GM12878 (cell line): ENCODE measurements at regions not wholly inside any gene's neighbourhood (a gene's known extent, or its start where the extent isn't known, plus 50 kb on each side); places are given as distances from the start of the nearest gene placed in this dataset.

ENCODE experiments used
- ATAC-seq: fragments of 200-7000 bp; cut with Tn5 transposase; 3 replicates; pipeline ENCODE4 v1.9.1; 2020; ENCODE audit warnings: mild to moderate bottlenecking, moderate library complexity
- BruUV-seq: library from RNA; stranded (reverse); fragments of 400-500 nt; replicated peaks from 2 replicates; lab custom pipeline; 2021; lab: Mats Ljungman, UMichigan
- CTCF ChIA-PET: fragments of 300-600 bp; sonication (Branson Sonifier 250); formaldehyde crosslinking; extraction: SDS; loops from one replicate; lab custom pipeline; 2021; ENCODE audit warnings: inconsistent platforms; lab: Yijun Ruan, JAX
- POLR2A ChIA-PET: fragments of 350-600 bp; formaldehyde crosslinking; extraction: SDS; loops from one replicate; lab custom pipeline; 2021; ENCODE audit warnings: inconsistent platforms; lab: Charles Lee
- RAD21 ChIA-PET: fragments of 300-600 bp; sonication (Branson Sonifier 250); formaldehyde crosslinking; loops from one replicate; lab custom pipeline; 2023; ENCODE audit warnings: antibody characterized with exemption; ENCODE audit not compliant: unreplicated experiment; lab: Charles Lee
- SMC1A ChIA-PET: fragments of 300-600 bp; sonication (Branson Sonifier 250); formaldehyde crosslinking; loops from one replicate; lab custom pipeline; 2023; ENCODE audit not compliant: unreplicated experiment, uncharacterized antibody; lab: Charles Lee
- DNase-seq: peaks from one replicate; pipeline ENCODE4 v3.0.0-alpha.2; 2011; ENCODE audit warnings: low read depth, low spot score
- FAIRE-seq: peaks from 3 replicates; lab custom pipeline; 2011; peaks lifted over from hg19 to GRCh38; lab: Jason Lieb, UNC
- H2AFZ ChIP-seq: 2 replicates; pipeline ENCODE4 v1.6.0; 2011; ENCODE audit warnings: low read depth, low read length, control low read depth; ENCODE audit not compliant: control insufficient read depth
- H3K27ac ChIP-seq: 2 replicates; pipeline ENCODE4 v1.5.1; 2011; ENCODE audit warnings: control low read depth; ENCODE audit not compliant: control insufficient read depth, insufficient read depth
- H3K27me3 ChIP-seq, 2 experiments: replicated peaks in 1 of 2; 2 replicates each; pipeline versions ENCODE4 v1.6.0 to v1.6.1; 2011; ENCODE audit warnings: low read length in 1 of 2; ENCODE audit not compliant: control insufficient read depth in 2 of 2, insufficient read depth in 2 of 2
- H3K36me3 ChIP-seq, 2 experiments: 2 replicates each; pipeline ENCODE4 v1.5.1; 2011; ENCODE audit warnings: low read length in 1 of 2; ENCODE audit not compliant: control insufficient read depth in 2 of 2, insufficient read depth in 2 of 2
- H3K4me1 ChIP-seq: 2 replicates; pipeline ENCODE4 v1.6.1; 2011; ENCODE audit warnings: mild to moderate bottlenecking, low read length, moderate library complexity, mixed read lengths; ENCODE audit not compliant: control insufficient read depth, insufficient read depth
- H3K4me2 ChIP-seq: 2 replicates; pipeline ENCODE4 v1.6.0; 2011; ENCODE audit warnings: control low read depth; ENCODE audit not compliant: control insufficient read depth, insufficient read depth
- H3K4me3 ChIP-seq: fragments of 200-600 bp; sonication (generic); 2 replicates; pipeline ENCODE4 v1.5.1; 2016
- H3K79me2 ChIP-seq: 2 replicates; pipeline ENCODE4 v1.6.0; 2011; ENCODE audit warnings: low read length; ENCODE audit not compliant: control insufficient read depth, insufficient read depth
- H3K9ac ChIP-seq: 2 replicates; pipeline ENCODE4 v1.8.0; 2011; ENCODE audit warnings: low read length, control low read depth, mixed read lengths; ENCODE audit not compliant: control insufficient read depth, insufficient read depth
- H3K9me3 ChIP-seq: replicated peaks from 3 replicates; pipeline ENCODE4 v1.5.1; 2011; ENCODE audit warnings: mild to moderate bottlenecking, low read length; ENCODE audit not compliant: control insufficient read depth, insufficient read depth
- H4K20me1 ChIP-seq: 2 replicates; pipeline ENCODE4 v1.6.0; 2011; ENCODE audit not compliant: control insufficient read depth, insufficient read depth
- ASH2L ChIP-seq: fragments of 300-600, 200-600 bp; sonication (generic); IDR thresholded peaks from 2 replicates; pipeline ENCODE4 v1.6.1; 2017; ENCODE audit warnings: low read depth, mild to moderate bottlenecking, borderline replicate concordance
- BCL11A ChIP-seq: IDR thresholded peaks from 2 replicates; pipeline ENCODE4 v1.6.1; 2011; ENCODE audit warnings: low read depth, low read length
- CREM ChIP-seq: IDR thresholded peaks from 2 replicates; pipeline ENCODE4 v1.6.1; 2014; ENCODE audit warnings: antibody characterized with exemption, low read depth
- EED ChIP-seq: sonication (generic); IDR thresholded peaks from 2 replicates; pipeline ENCODE4 v1.6.1; 2016; ENCODE audit warnings: antibody characterized with exemption, low read depth
- FOXK2 ChIP-seq: fragments of 450-650 bp; IDR thresholded peaks from 2 replicates; pipeline ENCODE4 v1.6.1; 2017; ENCODE audit warnings: mild to moderate bottlenecking, moderate library complexity
- HCFC1 ChIP-seq: fragments of 150-350 bp; IDR thresholded peaks from 2 replicates; pipeline ENCODE4 v1.6.1; 2014; ENCODE audit warnings: low read length
- IRF4 ChIP-seq: IDR thresholded peaks from 2 replicates; pipeline ENCODE4 v1.6.1; 2011; ENCODE audit warnings: low read depth, low read length
- MXI1 ChIP-seq: fragments of 150-350 bp; IDR thresholded peaks from 2 replicates; pipeline ENCODE4 v1.6.1; 2011; ENCODE audit warnings: low read depth, mild to moderate bottlenecking, inconsistent platforms, low read length, improper control_type of control experiment
- NBN ChIP-seq: fragments of 450-650 bp; IDR thresholded peaks from 2 replicates; pipeline ENCODE4 v1.6.1; 2016
- NFYB ChIP-seq: IDR thresholded peaks from 2 replicates; pipeline ENCODE4 v1.6.1; 2011; ENCODE audit warnings: low read depth, mild to moderate bottlenecking, low read length, improper control_type of control experiment, moderate library complexity; ENCODE audit not compliant: insufficient read depth
- POLR2AphosphoS2 ChIP-seq: IDR thresholded peaks from 2 replicates; pipeline ENCODE4 v1.6.1; 2011; ENCODE audit warnings: low read depth, mild to moderate bottlenecking, low read length, improper control_type of control experiment, moderate library complexity
- RB1 ChIP-seq: fragments of 450-650 bp; formaldehyde crosslinking; IDR thresholded peaks from 2 replicates; pipeline ENCODE4 v1.6.1; 2017; ENCODE audit warnings: mild to moderate bottlenecking, borderline replicate concordance
- SMAD1 ChIP-seq: fragments of 450-650 bp; IDR thresholded peaks from 2 replicates; pipeline ENCODE4 v1.6.1; 2018; ENCODE audit warnings: mild to moderate bottlenecking, low read depth; ENCODE audit not compliant: partially characterized antibody
- SMARCA5 ChIP-seq: fragments of 450-650 bp; IDR thresholded peaks from 2 replicates; pipeline ENCODE4 v1.6.1; 2017; ENCODE audit warnings: mild to moderate bottlenecking
- SRF ChIP-seq, 2 experiments: IDR thresholded peaks; 2 replicates each; pipeline ENCODE4 v1.6.1; 2011; ENCODE audit warnings: low read depth in 2 of 2, low read length in 2 of 2, mild to moderate bottlenecking in 1 of 2, moderate library complexity in 1 of 2
- WRNIP1 ChIP-seq: IDR thresholded peaks from 2 replicates; pipeline ENCODE4 v1.6.1; 2011; ENCODE audit warnings: low read depth, low read length, improper control_type of control experiment, borderline replicate concordance
- WGBS: methylation state at CpG from one replicate; pipeline ENCODE4 v1.1.6; 2016; ENCODE audit warnings: low lambda C conversion rate; ENCODE audit not compliant: insufficient replicate concordance, insufficient coverage; ENCODE audit errors: missing lambda C conversion rate; 5-methylcytosine and 5-hydroxymethylcytosine counted together
- in situ Hi-C: fragments of 300-500 bp; cut with MboI; formaldehyde crosslinking; loops from 9 replicates; pipeline ENCODE4 v1.14.3; 2018; ENCODE audit warnings: mixed read lengths
- intact Hi-C: fragments of 100-400 bp; cut with micrococcal nuclease; formaldehyde crosslinking; loops from one replicate; pipeline ENCODE4 v1.14.2; 2022; ENCODE audit not compliant: unreplicated experiment
- TF ChIP-seq, protein P1 (sequence below): fragments of 450-650 bp; IDR thresholded peaks from 2 replicates; pipeline ENCODE4 v1.6.1; 2018; ENCODE audit warnings: borderline replicate concordance, mild to moderate bottlenecking; ENCODE audit not compliant: partially characterized antibody

DNA sequence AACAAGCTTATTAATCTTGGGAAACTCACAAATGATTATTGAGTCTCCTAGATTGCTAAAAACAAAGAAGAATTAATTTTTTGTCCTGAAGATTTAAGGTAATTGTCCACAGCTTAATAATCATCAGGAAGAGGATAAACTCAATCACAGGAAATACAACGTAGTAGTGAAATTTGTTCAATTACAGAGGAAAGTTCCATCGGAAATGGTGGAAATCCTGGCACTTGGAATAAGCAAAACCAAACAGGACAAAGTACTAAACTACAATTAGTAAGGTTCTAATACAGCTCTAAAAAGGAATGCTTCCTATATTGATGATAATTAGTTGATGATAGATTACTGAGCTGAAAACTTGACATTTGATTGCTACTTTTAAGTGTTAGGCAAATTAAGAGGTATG is 485.4 kb downstream of the USP25 start:
- no peaks in the 10 kb centered on the region for H3K36me3 ChIP-seq
- H3K9ac ChIP-seq = no peak overlapping the region
- no peaks in the 10 kb centered on the region for H3K27me3 ChIP-seq
- H3K27ac ChIP-seq = no peak overlapping the region
- H3K79me2 ChIP-seq = no peaks in the 10 kb centered on the region
- H4K20me1 ChIP-seq = no peaks in the 10 kb centered on the region
- no peak overlapping the region for H2AFZ ChIP-seq
- intact Hi-C loops = no loop called here
- ChIA-PET RAD21 (no interaction called here), POLR2A (no interaction called here), CTCF (no interaction called here), SMC1A (no interaction called here)
- 20% methylated on average over 2 of the region's 2 CpGs for WGBS
- H3K4me3 ChIP-seq = no peak overlapping the region
- TF ChIP-seq BCL11A = no peak
- TF ChIP-seq SRF (IDR thresholded peaks at IDR 0.05; ENCODE audit: low read depth in 2 of 2, low read length in 2 of 2) = no peak
- TF ChIP-seq FOXK2 = no peak
- TF ChIP-seq SMAD1 = no peak
- TF ChIP-seq IRF4 = no peak
- no peak for TF ChIP-seq NBN
- no peak for TF ChIP-seq NFYB
- TF ChIP-seq, protein P1, sequence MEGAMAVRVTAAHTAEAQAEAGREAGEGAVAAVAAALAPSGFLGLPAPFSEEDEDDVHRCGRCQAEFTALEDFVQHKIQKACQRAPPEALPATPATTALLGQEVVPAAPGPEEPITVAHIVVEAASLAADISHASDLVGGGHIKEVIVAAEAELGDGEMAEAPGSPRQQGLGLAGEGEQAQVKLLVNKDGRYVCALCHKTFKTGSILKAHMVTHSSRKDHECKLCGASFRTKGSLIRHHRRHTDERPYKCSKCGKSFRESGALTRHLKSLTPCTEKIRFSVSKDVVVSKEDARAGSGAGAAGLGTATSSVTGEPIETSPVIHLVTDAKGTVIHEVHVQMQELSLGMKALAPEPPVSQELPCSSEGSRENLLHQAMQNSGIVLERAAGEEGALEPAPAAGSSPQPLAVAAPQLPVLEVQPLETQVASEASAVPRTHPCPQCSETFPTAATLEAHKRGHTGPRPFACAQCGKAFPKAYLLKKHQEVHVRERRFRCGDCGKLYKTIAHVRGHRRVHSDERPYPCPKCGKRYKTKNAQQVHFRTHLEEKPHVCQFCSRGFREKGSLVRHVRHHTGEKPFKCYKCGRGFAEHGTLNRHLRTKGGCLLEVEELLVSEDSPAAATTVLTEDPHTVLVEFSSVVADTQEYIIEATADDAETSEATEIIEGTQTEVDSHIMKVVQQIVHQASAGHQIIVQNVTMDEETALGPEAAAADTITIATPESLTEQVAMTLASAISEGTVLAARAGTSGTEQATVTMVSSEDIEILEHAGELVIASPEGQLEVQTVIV = no peak
- no peak for TF ChIP-seq ASH2L
- TF ChIP-seq HCFC1 = no peak
- TF ChIP-seq RB1 = no peak
- no peak for TF ChIP-seq POLR2AphosphoS2
- TF ChIP-seq WRNIP1 = no peak
- TF ChIP-seq MXI1 = no peak
- no peak for TF ChIP-seq EED
- TF ChIP-seq SMARCA5 = no peak
- no peak for TF ChIP-seq CREM
- FAIRE-seq (no peak), ATAC-seq (no peak), DNase-seq (no peak)
- in situ Hi-C loops = no loop called here
- BruUV-seq = no TSS peak
- H3K4me1 ChIP-seq = no peaks in the 10 kb centered on the region
- no peaks in the 10 kb centered on the region for H3K9me3 ChIP-seq
- H3K4me2 ChIP-seq = no peak overlapping the region
